Endothelial cell of umbilical vein (primary cell): ENCODE measurements at regions not wholly inside any gene's neighbourhood (a gene's known extent, or its start where the extent isn't known, plus 50 kb on each side); places are given as distances from the start of the nearest gene placed in this dataset.

Source experiments
- BruUV-seq: library from RNA; stranded (reverse); fragments of 400-500 nt; replicated peaks from 2 replicates; lab custom pipeline; 2021; lab: Mats Ljungman, UMichigan
- CTCF ChIA-PET: fragments of 300-600, 350-600 bp; sonication (Branson Sonifier 250); formaldehyde crosslinking; loops from one replicate; lab custom pipeline; 2021; ENCODE audit warnings: antibody characterized with exemption, inconsistent platforms; lab: Charles Lee
- POLR2A ChIA-PET: fragments of 300-600, 350-600 bp; sonication (Branson Sonifier 250); formaldehyde crosslinking; loops from one replicate; lab custom pipeline; 2021; ENCODE audit warnings: antibody characterized with exemption, inconsistent platforms; lab: Charles Lee
- DNase-seq: peaks from one replicate; pipeline ENCODE4 v3.0.0-alpha.2; 2011; ENCODE audit warnings: low read depth, low spot score
- FAIRE-seq: peaks from 2 replicates; lab custom pipeline; 2011; peaks lifted over from hg19 to GRCh38; lab: Jason Lieb, UNC
- H2AFZ ChIP-seq: 2 replicates; pipeline ENCODE4 v1.6.0; 2012; ENCODE audit warnings: low read depth, low read length, control low read depth, inconsistent platforms
- H3K27ac ChIP-seq: 2 replicates; pipeline ENCODE4 v1.5.1; 2011; ENCODE audit warnings: low read depth, mild to moderate bottlenecking, control low read depth, low read length, moderate library complexity; ENCODE audit not compliant: insufficient read depth
- H3K27me3 ChIP-seq, 2 experiments: 2 replicates each; pipeline versions ENCODE4 v1.6.0 to v1.6.1; 2011; ENCODE audit warnings: low read length in 2 of 2, mixed read lengths in 1 of 2; ENCODE audit not compliant: control insufficient read depth in 2 of 2, insufficient read depth in 2 of 2
- H3K36me3 ChIP-seq, 2 experiments: 2 replicates in 1 of 2; 3 replicates in 1 of 2; pipeline ENCODE4 v1.5.1; 2011; ENCODE audit warnings: low read length in 2 of 2, mild to moderate bottlenecking in 1 of 2, moderate library complexity in 1 of 2; ENCODE audit not compliant: control insufficient read depth in 2 of 2, insufficient read depth in 2 of 2; ENCODE audit errors: extremely low read depth in 1 of 2
- H3K4me1 ChIP-seq: 3 replicates; pipeline ENCODE4 v1.5.1; 2011; ENCODE audit warnings: mild to moderate bottlenecking, low read length; ENCODE audit not compliant: control insufficient read depth, insufficient read depth; ENCODE audit errors: extremely low read depth
- H3K4me2 ChIP-seq: 2 replicates; pipeline ENCODE4 v1.6.1; 2011; ENCODE audit warnings: low read length, control low read depth, mixed read lengths; ENCODE audit not compliant: insufficient read depth
- H3K4me3 ChIP-seq, 3 experiments: fragments of 200-600 bp in 1 of 3; sonication (generic), shearing (Covaris generic) in 1 of 3; replicated peaks in 1 of 3; 2 replicates each; pipeline ENCODE4 v1.5.1; 2011 to 2016; ENCODE audit warnings: control low read depth in 3 of 3, low read length in 3 of 3, mild to moderate bottlenecking in 2 of 3, inconsistent platforms in 1 of 3, low read depth in 1 of 3, moderate library complexity in 1 of 3; ENCODE audit not compliant: insufficient read depth in 1 of 3
- H3K79me2 ChIP-seq: 2 replicates; pipeline ENCODE4 v1.6.0; 2012; ENCODE audit warnings: low read length, inconsistent platforms; ENCODE audit not compliant: control insufficient read depth, insufficient read depth
- H3K9ac ChIP-seq: replicated peaks from 2 replicates; pipeline ENCODE3; 2011; ENCODE audit warnings: low read length, control low read depth; ENCODE audit not compliant: insufficient read depth; ENCODE audit errors: extremely low read depth
- H3K9me1 ChIP-seq: replicated peaks from 3 replicates; pipeline ENCODE4 v1.6.0; 2011; ENCODE audit warnings: mild to moderate bottlenecking, low read length; ENCODE audit not compliant: control insufficient read depth, insufficient read depth; ENCODE audit errors: extremely low read depth
- H3K9me3 ChIP-seq: replicated peaks from 2 replicates; pipeline ENCODE4 v1.5.1; 2012; ENCODE audit warnings: low read length, inconsistent platforms; ENCODE audit not compliant: control insufficient read depth, insufficient read depth
- H4K20me1 ChIP-seq: replicated peaks from 2 replicates; pipeline ENCODE3; 2011; ENCODE audit warnings: mild to moderate bottlenecking, low read length; ENCODE audit not compliant: control insufficient read depth, insufficient read depth; ENCODE audit errors: extremely low read depth
- EZH2 ChIP-seq: IDR thresholded peaks from 2 replicates; pipeline ENCODE4 v1.6.1; 2012; ENCODE audit warnings: borderline replicate concordance, low read depth, mild to moderate bottlenecking, moderate library complexity, low read length, inconsistent platforms; ENCODE audit not compliant: severe bottlenecking
- MYC ChIP-seq: IDR thresholded peaks from one replicate; pipeline ENCODE4 v1.6.1; 2011; ENCODE audit warnings: mild to moderate bottlenecking, low read depth, low read length
- POLR2A ChIP-seq: IDR thresholded peaks from 2 replicates; pipeline ENCODE4 v1.6.1; 2012; ENCODE audit warnings: low read depth, mild to moderate bottlenecking, control low read depth, low read length
- POLR2AphosphoS5 ChIP-seq: IDR thresholded peaks from 2 replicates; pipeline ENCODE4 v1.6.1; 2012; ENCODE audit warnings: low read depth, mild to moderate bottlenecking, control low read depth, low read length, moderate library complexity; ENCODE audit not compliant: insufficient read depth
- dilution Hi-C: fragments of 300-500 bp; cut with MboI; formaldehyde crosslinking; loops from one replicate; pipeline ENCODE4 v1.15.0; 2019; ENCODE audit warnings: low sequenced_read_pairs; ENCODE audit not compliant: extremely low pct_ligation_motif_present
- intact Hi-C: fragments of 100-400 bp; cut with micrococcal nuclease; formaldehyde crosslinking; loops from one replicate; pipeline ENCODE4 v1.10.0; 2022
- TF ChIP-seq, protein P1 (sequence below), 2 donors: IDR thresholded peaks; 1 replicate in 1 of 2; 2 replicates in 1 of 2; pipeline ENCODE4 v1.5.1; 2011; ENCODE audit warnings: low read length in 2 of 2, mild to moderate bottlenecking in 2 of 2, moderate library complexity in 2 of 2, control low read depth in 1 of 2, inconsistent platforms in 1 of 2, low read depth in 1 of 2; ENCODE audit not compliant: insufficient read depth in 1 of 2; ENCODE audit errors: extremely low read depth in 1 of 2

- intact Hi-C loops, result no loop called here
- no peaks in the 10 kb centered on the region for H4K20me1 ChIP-seq
- H3K36me3 ChIP-seq, result no peaks in the 10 kb centered on the region
- no peaks in the 10 kb centered on the region for H3K79me2 ChIP-seq
- no peak overlapping the region for H3K27ac ChIP-seq
- H3K4me1 ChIP-seq, result no peaks in the 10 kb centered on the region
- H3K9me3 ChIP-seq, result peaks cover 2% of the 10 kb centered on the region
- BruUV-seq, result no TSS peak
- H2AFZ ChIP-seq, result no peak overlapping the region
- DNase-seq (no peak), FAIRE-seq (no peak)
- TF ChIP-seq MYC, result no peak
- TF ChIP-seq, protein P1, sequence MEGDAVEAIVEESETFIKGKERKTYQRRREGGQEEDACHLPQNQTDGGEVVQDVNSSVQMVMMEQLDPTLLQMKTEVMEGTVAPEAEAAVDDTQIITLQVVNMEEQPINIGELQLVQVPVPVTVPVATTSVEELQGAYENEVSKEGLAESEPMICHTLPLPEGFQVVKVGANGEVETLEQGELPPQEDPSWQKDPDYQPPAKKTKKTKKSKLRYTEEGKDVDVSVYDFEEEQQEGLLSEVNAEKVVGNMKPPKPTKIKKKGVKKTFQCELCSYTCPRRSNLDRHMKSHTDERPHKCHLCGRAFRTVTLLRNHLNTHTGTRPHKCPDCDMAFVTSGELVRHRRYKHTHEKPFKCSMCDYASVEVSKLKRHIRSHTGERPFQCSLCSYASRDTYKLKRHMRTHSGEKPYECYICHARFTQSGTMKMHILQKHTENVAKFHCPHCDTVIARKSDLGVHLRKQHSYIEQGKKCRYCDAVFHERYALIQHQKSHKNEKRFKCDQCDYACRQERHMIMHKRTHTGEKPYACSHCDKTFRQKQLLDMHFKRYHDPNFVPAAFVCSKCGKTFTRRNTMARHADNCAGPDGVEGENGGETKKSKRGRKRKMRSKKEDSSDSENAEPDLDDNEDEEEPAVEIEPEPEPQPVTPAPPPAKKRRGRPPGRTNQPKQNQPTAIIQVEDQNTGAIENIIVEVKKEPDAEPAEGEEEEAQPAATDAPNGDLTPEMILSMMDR (IDR thresholded peaks at IDR 0.05; ENCODE audit: extremely low read depth in 1 of 2, insufficient read depth in 1 of 2, low read depth in 1 of 2, low read length in 2 of 2), result no peak
- no peak for TF ChIP-seq POLR2AphosphoS5
- no peak for TF ChIP-seq EZH2
- TF ChIP-seq POLR2A, result no peak
- ChIA-PET POLR2A (no interaction called here), CTCF (no interaction called here)
- H3K9ac ChIP-seq, result no peak overlapping the region
- H3K4me3 ChIP-seq, result no peak overlapping the region
- no peak overlapping the region for H3K4me2 ChIP-seq
- dilution Hi-C loops, result no loop called here
- no peaks in the 10 kb centered on the region for H3K27me3 ChIP-seq
- no peaks in the 10 kb centered on the region for H3K9me1 ChIP-seq
These were observed 784.9 kb downstream of the EPHA4 start for GRCh38 chr2:220787251-220787650.

DNA sequence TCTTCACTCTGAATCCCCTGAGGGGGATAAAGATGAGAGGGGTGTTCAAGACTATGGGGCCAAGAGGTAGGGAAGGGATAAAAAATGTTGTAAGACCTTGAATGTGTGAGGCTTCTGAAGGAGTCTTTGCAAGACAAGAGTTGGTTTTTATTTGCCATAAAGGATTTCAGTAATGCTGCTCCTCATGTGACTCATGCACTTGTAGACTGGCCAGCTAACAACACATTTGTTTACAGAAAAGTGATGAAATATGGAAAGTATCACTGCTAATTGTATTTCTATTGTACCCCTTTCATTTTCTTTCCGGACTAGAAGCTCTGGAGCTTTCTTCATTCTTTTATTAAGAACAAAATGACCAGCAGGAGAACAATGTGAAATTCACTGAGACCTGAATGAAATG is 782.1 kb downstream of the EPHA4 start:
- ChIA-PET POLR2A (no interaction called here), CTCF (no interaction called here)
- dilution Hi-C loops, result no loop called here
- H3K36me3 ChIP-seq, result no peaks in the 10 kb centered on the region
- no peaks in the 10 kb centered on the region for H4K20me1 ChIP-seq
- FAIRE-seq (no peak), DNase-seq (no peak)
- no peaks in the 10 kb centered on the region for H3K4me1 ChIP-seq
- H3K79me2 ChIP-seq, result no peaks in the 10 kb centered on the region
- H2AFZ ChIP-seq, result no peak overlapping the region
- TF ChIP-seq EZH2 (no peak), POLR2A (no peak), MYC (no peak)
- no peak overlapping the region for H3K27ac ChIP-seq
- H3K9me3 ChIP-seq, result no peaks in the 10 kb centered on the region
- no TSS peak for BruUV-seq
- intact Hi-C loops, result no loop called here
- H3K4me2 ChIP-seq, result no peak overlapping the region
- no peaks in the 10 kb centered on the region for H3K27me3 ChIP-seq
- H3K9ac ChIP-seq, result no peak overlapping the region
- H3K4me3 ChIP-seq, result no peak overlapping the region
- H3K9me1 ChIP-seq, result no peaks in the 10 kb centered on the region
